Epithelial cell of esophagus (primary cell): ENCODE measurements at regions not wholly inside any gene's neighbourhood (a gene's known extent, or its start where the extent isn't known, plus 50 kb on each side); places are given as distances from the start of the nearest gene placed in this dataset.

Source experiments
- DNase-seq: peaks from one replicate; pipeline ENCODE4 v3.0.0; 2010; ENCODE audit warnings: low read depth
- H3K4me3 ChIP-seq: 2 replicates; pipeline ENCODE4 v1.5.1; 2011; ENCODE audit warnings: mild to moderate bottlenecking, low read length, control low read depth
- CTCF ChIP-seq: IDR thresholded peaks from 2 replicates; pipeline ENCODE4 v1.5.1; 2011; ENCODE audit warnings: low read depth, mild to moderate bottlenecking, low read length, control low read depth, inconsistent platforms; ENCODE audit not compliant: insufficient read depth; ENCODE audit errors: missing control alignments

GRCh38 chr17:72296456-72296855 lies 175.6 kb downstream of the SOX9 start:
- DNase-seq: peak; percentile 75
- no peak for TF ChIP-seq CTCF
- no peak overlapping the region for H3K4me3 ChIP-seq

GRCh38 chr17:72297326-72298115 lies 176.7 kb downstream of the SOX9 start:
- DNase-seq: peak; percentile 81
- no peak overlapping the region for H3K4me3 ChIP-seq
- no peak for TF ChIP-seq CTCF

GRCh38 chr17:72299100-72299499 lies 178.3 kb downstream of the SOX9 start:
- TF ChIP-seq CTCF: no peak
- no peak overlapping the region for H3K4me3 ChIP-seq
- no peak for DNase-seq

- no peak overlapping the region for H3K4me3 ChIP-seq
- TF ChIP-seq CTCF: no peak
- DNase-seq: no peak
These were observed 178.8 kb downstream of the SOX9 start for GRCh38 chr17:72299592-72299991.

- DNase-seq: no peak
- no peak overlapping the region for H3K4me3 ChIP-seq
- no peak for TF ChIP-seq CTCF
These were observed 181.1 kb downstream of the SOX9 start for GRCh38 chr17:72301887-72302286.

GRCh38 chr17:72302735-72303134 lies 181.9 kb downstream of the SOX9 start:
- DNase-seq: no peak
- TF ChIP-seq CTCF: no peak
- no peak overlapping the region for H3K4me3 ChIP-seq
